Spleen (tissue), 7 donors: ENCODE measurements at regions not wholly inside any gene's neighbourhood (a gene's known extent, or its start where the extent isn't known, plus 50 kb on each side); places are given as distances from the start of the nearest gene placed in this dataset.

Experiments
- CTCF ChIP-seq, 11 experiments: fragments of 200-600 bp in 7 of 11; fragments of 450-650 bp in 4 of 11; sonication (generic) in 4 of 11; IDR thresholded peaks in 8 of 11; conservative IDR thresholded peaks in 3 of 11; 1 replicate in 7 of 11; 2 replicates in 4 of 11; pipeline versions ENCODE4 v1.4.0 to v1.8.0; 2016 to 2021; ENCODE audit warnings: antibody characterized with exemption in 11 of 11, inconsistent platforms in 4 of 11, mild to moderate bottlenecking in 1 of 11
- POLR2A ChIP-seq, 3 donors: fragments of 450-650 bp; IDR thresholded peaks; one replicate each; pipeline ENCODE4 v1.5.1; 2017; ENCODE audit warnings: antibody characterized with exemption in 3 of 3, mild to moderate bottlenecking in 1 of 3
- POLR2AphosphoS5 ChIP-seq, 3 donors: sonication (generic); formaldehyde crosslinking; IDR thresholded peaks; one replicate each; pipeline ENCODE4 v1.5.1; 2017; ENCODE audit warnings: antibody characterized with exemption in 3 of 3
- donor health status: DM: no; HTN: no; CAD: no; lungs with moderate emphysema.
- donor health status: DM: no; HTN: no; CAD: no.
- donor health status: DM: no; HTN: no; CAD: no.

GRCh38 chr5:74152625-74153254 is 487.8 kb downstream of the ENC1 start:
- TF ChIP-seq CTCF (IDR thresholded peaks at IDR 0.05 in 8 of 11, conservative IDR thresholded peaks at IDR 0.05 in 3 of 11) (no peak), POLR2A (IDR thresholded peaks at IDR 0.05) (no peak), POLR2AphosphoS5 (IDR thresholded peaks at IDR 0.05) (no peak)
